Spleen (tissue), 11 donors: ENCODE measurements at regions not wholly inside any gene's neighbourhood (a gene's known extent, or its start where the extent isn't known, plus 50 kb on each side); places are given as distances from the start of the nearest gene placed in this dataset.
"Not testable (repeated sequence)": the region's sequence is repeated elsewhere in the genome, so short reads cannot be mapped to it uniquely, and the experiment has no call there.

ENCODE experiments used
- DNase-seq: peaks from one replicate; pipeline ENCODE4 v3.0.0-alpha.2; 2020
- H3K27ac ChIP-seq, 8 donors: fragments of 200-600 bp; sonication (generic) in 7 of 8; 1 replicate in 4 of 8; 2 replicates in 4 of 8; pipeline versions ENCODE4 v1.5.0 to v1.8.0; 2016 to 2021; ENCODE audit warnings: inconsistent platforms in 4 of 8, mild to moderate bottlenecking in 4 of 8, moderate library complexity in 1 of 8
- H3K27me3 ChIP-seq, 7 donors: fragments of 200-600 bp; sonication (generic) in 6 of 7; replicated peaks in 1 of 7; 1 replicate in 4 of 7; 2 replicates in 3 of 7; pipeline versions ENCODE4 v1.5.0 to v1.8.0; 2016 to 2021; ENCODE audit warnings: inconsistent platforms in 3 of 7, mild to moderate bottlenecking in 1 of 7
- H3K36me3 ChIP-seq, 6 donors: fragments of 200-600 bp; sonication (generic) in 5 of 6; 1 replicate in 4 of 6; 2 replicates in 2 of 6; pipeline versions ENCODE4 v1.5.0 to v1.8.0; 2016 to 2021; ENCODE audit warnings: inconsistent platforms in 2 of 6
- H3K4me1 ChIP-seq, 6 donors: fragments of 200-600 bp; sonication (generic) in 5 of 6; 1 replicate in 3 of 6; 2 replicates in 3 of 6; pipeline versions ENCODE4 v1.5.0 to v1.8.0; 2016 to 2021; ENCODE audit warnings: inconsistent platforms in 3 of 6
- H3K4me3 ChIP-seq, 8 donors: fragments of 200-600 bp; sonication (generic) in 7 of 8; 1 replicate in 4 of 8; 2 replicates in 4 of 8; pipeline versions ENCODE4 v1.5.0 to v1.8.0; 2016 to 2021; ENCODE audit warnings: inconsistent platforms in 4 of 8, mild to moderate bottlenecking in 4 of 8, moderate library complexity in 2 of 8
- H3K9me3 ChIP-seq, 8 donors: fragments of 200-600 bp; sonication (generic) in 7 of 8; 1 replicate in 4 of 8; 2 replicates in 4 of 8; pipeline versions ENCODE4 v1.5.0 to v1.8.0; 2016 to 2021; ENCODE audit warnings: inconsistent platforms in 4 of 8
- WGBS, 5 donors: extraction: QIAGEN DNeasy Blood & Tissue Kit in 3 of 5; methylation state at CpG; one replicate each; pipeline versions ENCODE4 v1.1.5 to v1.1.7; 2013 to 2018; 5-methylcytosine and 5-hydroxymethylcytosine counted together
- intact Hi-C: fragments of 100-400 bp; cut with DNase I; formaldehyde crosslinking; loops from one replicate; pipeline ENCODE4 v1.15.0; 2023; ENCODE audit warnings: low total_unique reads
- donor health status: healthy with polysubstance abuse.
- donor health status: DM: no; HTN: no; CAD: no; lungs with moderate emphysema.
- donor health status: DM: no; HTN: no; CAD: no.
- donor health status: Bipolar disorder and iron deficiency.
- donor health status: healthy.
- donor health status: DM: no; HTN: no; CAD: no.
- donor health status: DM: yes; HTN: yes; CAD: no.

DNA sequence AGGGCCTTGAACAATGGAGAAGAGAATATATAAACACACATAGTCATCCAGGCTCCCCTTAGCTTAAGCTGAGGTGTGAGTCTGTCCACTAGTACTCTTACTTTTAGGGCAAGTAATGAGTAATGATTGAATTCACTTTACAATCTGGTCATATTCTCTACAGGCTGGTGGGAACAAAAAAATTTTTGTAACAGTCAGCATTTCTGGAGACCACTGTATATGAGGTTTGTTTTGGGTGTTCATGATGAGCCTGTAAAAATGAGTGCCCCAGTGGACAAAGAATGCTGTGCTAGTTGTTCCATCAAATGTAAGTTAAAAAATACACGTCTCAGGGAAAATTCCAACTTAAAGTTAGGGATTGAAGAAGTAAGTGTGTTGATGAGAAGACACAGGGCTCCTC, 154.0 kb downstream of the ZNF37A start:
- DNase-seq, H3K36me3 ChIP-seq, intact Hi-C loops, H3K27me3 ChIP-seq, H3K4me3 ChIP-seq, H3K27ac ChIP-seq, H3K4me1 ChIP-seq: not testable (repeated sequence)
- WGBS, 5 donors = 19 to 45% (median 35%) methylated on average over 1 of the region's 1 CpG
- peaks cover 0 to 34% (median 20%) of the 10 kb centered on the region in 8 donors for H3K9me3 ChIP-seq

DNA sequence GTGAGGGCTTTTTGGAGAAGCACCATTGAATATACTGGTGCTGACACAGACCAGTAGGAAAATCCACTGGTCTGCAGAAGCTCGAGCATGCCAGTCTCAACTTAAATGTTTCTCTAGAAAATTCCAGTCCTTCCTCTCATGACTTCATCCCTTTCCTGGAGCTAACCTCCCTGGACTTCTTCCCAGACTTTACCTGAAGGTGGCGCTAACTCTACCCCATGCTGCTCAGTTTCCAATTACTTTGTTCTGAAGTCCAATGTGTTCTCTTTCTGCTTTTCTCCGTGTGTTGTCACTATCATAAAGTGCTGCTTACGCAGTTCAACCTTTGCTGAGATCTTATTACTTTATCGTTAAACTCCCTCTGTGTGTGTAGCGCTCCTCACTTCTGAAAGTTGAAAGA, 158.4 kb downstream of the ZNF37A start:
- DNase-seq, H3K4me1 ChIP-seq, H3K27me3 ChIP-seq, intact Hi-C loops, H3K27ac ChIP-seq, H3K36me3 ChIP-seq, H3K4me3 ChIP-seq: not testable (repeated sequence)
- H3K9me3 ChIP-seq = peaks cover 0 to 24% (median 15%) of the 10 kb centered on the region in 8 donors
- 37 to 57% (median 51%) methylated on average over 3 to 6 of the region's 6 CpGs for WGBS, 5 donors

DNA sequence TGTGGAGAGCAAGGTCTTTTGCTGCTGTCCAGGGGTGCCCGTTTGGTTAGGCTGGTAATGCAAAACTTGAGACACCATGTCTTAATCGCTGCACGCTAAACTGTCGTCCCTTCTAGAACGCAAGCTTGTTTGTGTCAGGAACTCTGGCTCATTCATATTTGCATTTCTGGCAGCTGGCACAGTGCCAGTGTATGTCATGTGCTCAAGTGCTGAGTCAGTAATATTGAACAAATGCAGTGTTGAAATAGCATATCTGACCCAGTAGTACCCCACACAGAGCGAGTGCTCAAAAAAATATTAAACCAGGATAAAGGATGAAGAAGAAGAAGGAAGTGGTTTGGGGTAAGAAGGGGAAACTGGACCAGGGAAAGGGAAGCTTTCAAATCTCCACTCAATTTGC, 173.4 kb downstream of the ZNF37A start:
- intact Hi-C loops = not testable (repeated sequence)
- WGBS, 5 donors = 71 to 82% (median 76%) methylated on average over 6 of the region's 6 CpGs

DNA sequence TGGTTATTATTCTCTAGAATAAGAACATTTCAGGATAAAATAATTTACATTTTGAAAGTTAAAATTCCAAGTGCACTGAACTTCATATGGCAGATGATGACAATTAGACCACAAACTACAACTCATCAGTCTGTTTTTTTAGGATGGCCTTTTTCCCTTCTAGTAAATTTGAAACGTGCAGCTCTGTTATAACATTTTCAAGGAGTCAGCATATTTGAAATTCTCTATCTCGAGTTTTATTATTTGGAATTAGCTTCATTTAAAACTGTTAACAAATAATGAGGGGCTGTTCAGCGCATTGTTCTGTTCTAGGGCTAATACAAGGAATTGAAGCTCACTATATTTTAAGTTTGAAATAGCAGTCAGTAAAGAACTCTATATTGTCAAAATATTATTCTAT, 176.9 kb downstream of the ZNF37A start:
- H3K4me3 ChIP-seq, DNase-seq, H3K4me1 ChIP-seq, H3K36me3 ChIP-seq, intact Hi-C loops, H3K27ac ChIP-seq, H3K27me3 ChIP-seq: not testable (repeated sequence)
- WGBS, 5 donors = 49 to 57% (median 57%) methylated on average over 3 of the region's 3 CpGs
- peaks cover 0 to 11% (median 0%) of the 10 kb centered on the region in 8 donors for H3K9me3 ChIP-seq

More for the DNA sequence above, 173.4 kb downstream of the ZNF37A start:
- peaks cover 0 to 17% (median under 1%) of the 10 kb centered on the region in 8 donors for H3K9me3 ChIP-seq
- H3K4me1 ChIP-seq, H3K36me3 ChIP-seq, DNase-seq, H3K4me3 ChIP-seq, H3K27ac ChIP-seq, H3K27me3 ChIP-seq: not testable (repeated sequence)

DNA sequence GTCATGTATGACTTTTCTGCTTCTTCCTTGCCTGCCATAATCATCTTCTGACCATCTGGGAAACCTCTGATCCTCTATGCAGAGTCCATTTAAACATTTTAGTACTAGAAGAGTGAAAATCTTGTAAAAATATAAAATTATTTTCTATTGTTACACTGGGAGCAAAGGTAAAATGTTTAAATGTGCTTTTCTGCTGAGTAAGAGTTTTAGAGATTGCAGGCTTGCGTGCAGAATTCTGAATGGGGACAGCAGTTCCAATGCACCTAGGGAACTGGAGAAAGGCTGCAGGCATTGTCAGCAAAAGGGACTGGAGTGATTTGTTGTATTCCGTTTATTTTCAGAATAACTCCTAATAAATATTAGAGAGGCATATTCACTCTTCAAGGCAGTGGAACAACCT, 180.7 kb downstream of the ZNF37A start:
- H3K27me3 ChIP-seq, intact Hi-C loops, H3K4me3 ChIP-seq, H3K4me1 ChIP-seq, DNase-seq, H3K36me3 ChIP-seq, H3K27ac ChIP-seq, H3K9me3 ChIP-seq: not testable (repeated sequence)
- 73 to 88% (median 78%) methylated on average over 2 of the region's 2 CpGs for WGBS, 5 donors

DNA sequence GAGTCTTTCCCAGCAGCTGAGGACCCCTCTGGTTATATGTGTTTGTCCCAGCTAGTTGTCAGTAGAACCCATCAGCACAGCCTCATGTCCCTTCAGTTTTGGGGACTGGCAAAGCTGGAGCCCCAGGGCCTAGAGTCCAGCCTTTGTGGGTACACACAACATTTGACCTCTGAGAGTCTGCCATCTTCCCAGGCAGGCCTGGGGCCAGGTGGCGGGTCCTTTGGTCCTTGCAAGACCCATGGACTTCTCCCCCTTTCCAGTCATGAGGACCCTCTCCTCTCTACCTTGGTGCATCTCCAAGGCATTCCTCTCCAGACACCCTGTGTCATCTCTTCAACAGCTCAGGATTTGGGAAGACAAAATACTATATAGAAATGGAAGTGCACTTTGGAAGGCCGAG, 198.4 kb downstream of the ZNF37A start:
- H3K4me3 ChIP-seq, H3K9me3 ChIP-seq, DNase-seq, H3K36me3 ChIP-seq, H3K27me3 ChIP-seq, intact Hi-C loops, H3K4me1 ChIP-seq, H3K27ac ChIP-seq: not testable (repeated sequence)
- 77 to 91% (median 88%) methylated on average over 1 to 2 of the region's 2 CpGs for WGBS, 5 donors

DNA sequence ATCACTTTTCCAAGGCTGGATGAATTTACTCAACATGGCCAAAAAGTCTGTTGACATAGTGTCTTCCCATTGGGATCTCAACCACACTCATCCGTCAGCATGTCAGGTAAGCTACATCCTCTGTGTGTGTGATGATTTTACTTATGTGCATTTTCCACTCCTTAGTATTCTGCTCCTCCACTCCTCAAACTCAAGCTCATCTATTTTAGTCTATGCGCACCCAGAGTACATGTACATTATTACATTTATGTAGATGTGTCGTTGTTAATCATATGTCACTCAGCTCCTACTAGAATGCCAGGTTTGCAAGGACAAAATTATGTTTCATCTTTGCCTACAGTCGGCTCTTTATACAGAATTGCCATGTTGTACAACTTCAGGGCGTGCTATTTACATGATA, 216.0 kb downstream of the ZNF37A start:
- DNase-seq, H3K4me1 ChIP-seq, H3K36me3 ChIP-seq, H3K4me3 ChIP-seq, H3K27ac ChIP-seq, intact Hi-C loops, H3K9me3 ChIP-seq, H3K27me3 ChIP-seq: not testable (repeated sequence)
- 74 to 83% (median 77%) methylated on average over 5 of the region's 5 CpGs for WGBS, 5 donors

DNA sequence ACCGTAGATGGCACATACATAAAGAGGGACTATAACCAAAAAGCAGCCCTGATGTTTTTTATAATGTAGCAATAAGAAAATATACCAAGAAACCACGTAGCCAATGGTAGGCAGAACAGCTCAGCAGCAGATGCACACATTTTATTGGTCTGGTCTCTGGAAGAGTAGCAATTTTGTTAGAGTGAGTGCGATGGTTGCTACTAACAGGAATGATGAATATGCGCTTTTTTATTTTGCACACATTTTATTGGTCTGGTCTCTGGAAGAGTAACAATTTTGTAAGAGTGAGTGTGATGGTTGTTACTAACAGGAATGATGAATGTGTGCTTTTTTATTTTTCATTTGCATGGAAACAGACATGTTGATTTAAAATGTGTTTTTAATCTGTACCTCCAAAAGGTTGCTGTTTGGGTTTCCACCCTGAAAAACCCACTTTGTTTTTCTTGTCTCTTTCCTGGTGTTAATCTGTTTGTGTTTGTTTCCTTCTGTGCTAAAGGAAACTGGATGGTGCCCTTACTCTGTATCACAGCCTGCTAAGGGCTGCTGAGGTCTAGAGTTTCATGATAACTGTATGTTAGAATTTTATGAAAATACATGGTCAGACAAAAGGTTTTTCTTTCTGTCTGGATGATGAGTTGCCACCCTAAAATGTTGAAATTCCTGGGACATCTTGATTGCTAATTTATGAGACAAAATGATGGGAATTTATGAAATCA, 221.1 kb downstream of the ZNF37A start:
- intact Hi-C loops, H3K9me3 ChIP-seq, H3K4me3 ChIP-seq, H3K27ac ChIP-seq, H3K36me3 ChIP-seq, DNase-seq, H3K27me3 ChIP-seq, H3K4me1 ChIP-seq: not testable (repeated sequence)
- WGBS, 5 donors = 73 to 79% (median 78%) methylated on average over 4 of the region's 4 CpGs

DNA sequence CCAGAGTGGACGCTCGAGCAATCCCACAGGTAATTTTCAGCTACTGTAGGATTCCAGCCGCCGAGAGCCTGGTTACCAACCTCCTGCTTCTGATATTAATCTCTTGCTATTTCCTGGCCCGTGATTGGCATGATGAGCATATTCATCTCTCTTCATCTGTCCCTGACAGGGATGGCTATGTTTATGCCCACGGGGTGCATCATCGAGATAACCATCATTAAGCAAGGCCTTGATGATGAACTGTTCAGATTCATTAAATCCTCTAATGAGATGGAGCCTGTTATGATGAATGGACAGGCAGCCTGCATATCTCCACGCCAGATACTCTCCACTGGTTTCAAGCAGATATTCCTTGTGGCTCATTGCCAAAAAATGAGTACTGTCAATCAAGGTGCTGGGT, 227.3 kb downstream of the ZNF37A start:
- H3K27me3 ChIP-seq, DNase-seq, H3K27ac ChIP-seq, H3K4me3 ChIP-seq, H3K4me1 ChIP-seq, H3K36me3 ChIP-seq, intact Hi-C loops: not testable (repeated sequence)
- peaks cover 0 to 12% (median 0%) of the 10 kb centered on the region in 8 donors for H3K9me3 ChIP-seq
- WGBS, 5 donors = 85 to 90% (median 88%) methylated on average over 8 of the region's 8 CpGs

DNA sequence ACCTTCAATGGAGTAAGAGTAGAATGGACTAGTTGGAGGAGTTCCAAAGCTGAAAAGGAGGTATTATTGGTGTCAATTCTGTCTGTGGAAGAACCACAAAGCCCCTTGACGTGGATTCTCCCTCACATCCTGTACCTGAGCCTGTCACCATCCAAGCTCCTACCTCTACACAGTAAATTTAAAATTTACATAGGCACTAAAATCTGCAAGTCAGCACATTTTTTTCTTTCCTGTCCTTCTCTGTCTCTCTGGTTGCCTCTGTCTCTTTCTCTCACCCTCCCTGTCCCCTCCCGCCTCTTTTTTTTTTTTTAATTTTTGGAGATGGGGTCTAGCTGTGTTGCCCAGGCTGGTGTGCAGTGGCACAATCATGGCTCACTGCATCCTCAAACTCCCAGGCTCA, 236.2 kb downstream of the ZNF37A start:
- H3K4me1 ChIP-seq, intact Hi-C loops, H3K9me3 ChIP-seq, DNase-seq, H3K36me3 ChIP-seq, H3K4me3 ChIP-seq, H3K27me3 ChIP-seq, H3K27ac ChIP-seq: not testable (repeated sequence)
- WGBS, 5 donors = 49 to 71% (median 67%) methylated on average over 2 of the region's 2 CpGs

DNA sequence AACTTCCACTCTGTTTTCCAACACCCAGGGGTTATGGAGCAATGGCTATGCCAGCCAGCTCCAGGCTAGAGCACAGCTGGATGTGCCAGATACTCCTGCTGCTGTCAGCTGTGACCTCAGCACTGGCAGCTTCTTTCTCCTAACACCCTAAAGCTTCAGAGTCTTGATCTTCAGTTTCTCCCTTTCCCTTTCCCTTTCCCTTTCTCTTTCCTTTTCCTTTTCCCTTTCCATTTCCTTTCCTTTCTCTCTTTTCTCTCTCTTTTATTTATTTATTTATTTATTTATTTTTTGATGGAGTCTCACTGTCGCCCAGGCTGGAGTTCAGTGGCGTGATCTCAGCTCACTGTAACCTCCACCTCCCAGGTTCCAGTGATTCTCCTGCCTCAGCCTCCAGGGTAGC, 237.0 kb downstream of the ZNF37A start:
- H3K9me3 ChIP-seq, H3K36me3 ChIP-seq, H3K4me3 ChIP-seq, H3K27me3 ChIP-seq, H3K4me1 ChIP-seq, H3K27ac ChIP-seq, DNase-seq, intact Hi-C loops: not testable (repeated sequence)
- 72 to 90% (median 80%) methylated on average over 2 of the region's 2 CpGs for WGBS, 5 donors

DNA sequence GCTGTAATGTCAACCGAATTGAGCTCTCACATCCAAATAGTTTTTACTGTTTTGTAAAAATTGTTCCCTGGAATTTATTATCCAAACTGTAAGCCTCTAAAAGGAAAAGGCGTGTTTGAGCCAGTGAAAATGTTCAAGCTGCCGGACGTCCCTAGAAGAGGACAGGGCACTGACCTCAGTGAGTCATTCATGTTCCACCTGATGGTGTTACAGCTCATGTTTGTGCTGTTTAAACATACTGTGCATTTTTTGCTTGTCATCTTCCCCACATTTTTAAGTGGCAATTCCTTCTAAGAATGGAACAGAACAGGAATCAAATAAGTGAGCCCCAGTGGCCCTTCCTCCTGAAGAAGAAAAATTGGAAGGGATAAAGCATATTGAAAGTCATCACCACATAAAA, 239.6 kb downstream of the ZNF37A start:
- H3K9me3 ChIP-seq, H3K4me3 ChIP-seq, H3K27ac ChIP-seq, DNase-seq, H3K4me1 ChIP-seq, H3K27me3 ChIP-seq, H3K36me3 ChIP-seq, intact Hi-C loops: not testable (repeated sequence)
- 74 to 86% (median 76%) methylated on average over 2 to 4 of the region's 4 CpGs for WGBS, 5 donors
